ENCODE measurements at regions not wholly inside any gene's neighbourhood (a gene's known extent, or its start where the extent isn't known, plus 50 kb on each side); places are given as distances from the start of the nearest gene placed in this dataset.

- H3K18ac ChIP-seq (ENCODE audit: extremely low read depth, low read length) = no peak overlapping the region
- H2BK5ac ChIP-seq (ENCODE audit: low read depth, low read length) = no peak overlapping the region
- no peaks in the 10 kb centered on the region for H3K79me2 ChIP-seq (ENCODE audit: control insufficient read depth in 1 of 2, insufficient read depth in 2 of 2, low read length in 2 of 2)
- H3K23me2 ChIP-seq (ENCODE audit: low read depth, low read length) = no peaks in the 10 kb centered on the region
- no peaks in the 10 kb centered on the region for H3K27me3 ChIP-seq (replicated peaks in 1 of 4; ENCODE audit: control insufficient read depth in 3 of 4, extremely low read depth in 1 of 4, insufficient read depth in 3 of 4, low read length in 3 of 4)
- ChIA-PET CTCF (ENCODE audit: partially characterized antibody) (interaction anchor here (1.2 kb wide), 1 partner anchor 14 kb away, joined by 3 read pairs; no protein-coding TSS in a partner anchor), POLR2A (ENCODE audit: partially characterized antibody) (no interaction called here)
- H4K20me1 ChIP-seq (replicated peaks in 1 of 2; ENCODE audit: control insufficient read depth in 1 of 2, insufficient read depth in 2 of 2, low read length in 2 of 2) = no peaks in the 10 kb centered on the region
- H3K4me1 ChIP-seq (replicated peaks in 1 of 4; ENCODE audit: control insufficient read depth in 3 of 4, insufficient read depth in 4 of 4, low read length in 3 of 4) = no peaks in the 10 kb centered on the region
- H3K27ac ChIP-seq (ENCODE audit: low read depth, low read length) = no peak overlapping the region
- no peak overlapping the region for H3K4me3 ChIP-seq (ENCODE audit: extremely low read depth in 1 of 4, insufficient read depth in 2 of 4, low read depth in 3 of 4, low read length in 4 of 4)
- H3K4me2 ChIP-seq (ENCODE audit: insufficient read depth in 1 of 2, low read depth in 2 of 2, low read length in 2 of 2) = no peak overlapping the region
- H2BK15ac ChIP-seq (ENCODE audit: low read length) = no peak overlapping the region
- no peaks in the 10 kb centered on the region for H3K79me1 ChIP-seq (ENCODE audit: low read depth, low read length)
- TF ChIP-seq RXRA (IDR thresholded peaks at IDR 0.05; ENCODE audit: insufficient read depth, low read depth, low read length) (no peak), POLR2AphosphoS5 (IDR thresholded peaks at IDR 0.05; ENCODE audit: low read depth, low read length) (no peak), ATF2 (IDR thresholded peaks at IDR 0.05; ENCODE audit: low read length) (no peak), HDAC6 (IDR thresholded peaks at IDR 0.05; ENCODE audit: low read depth, low read length) (no peak), GTF2F1 (IDR thresholded peaks at IDR 0.05; ENCODE audit: borderline replicate concordance, low read depth, low read length) (no peak), NANOG (IDR thresholded peaks at IDR 0.05; ENCODE audit: insufficient read depth, low read depth, low read length, poor library complexity, severe bottlenecking) (no peak), EP300 (IDR thresholded peaks at IDR 0.05; ENCODE audit: borderline replicate concordance in 1 of 2, low read depth in 2 of 2, low read length in 2 of 2) (no peak), TCF12 (IDR thresholded peaks at IDR 0.05; ENCODE audit: low read depth, low read length) (no peak), CHD2 (IDR thresholded peaks at IDR 0.05; ENCODE audit: low read length) (no peak), SIX5 (IDR thresholded peaks at IDR 0.05; ENCODE audit: low read depth, low read length) (no peak), FOSL1 (IDR thresholded peaks at IDR 0.05; ENCODE audit: insufficient read depth, low read depth, low read length) (no peak), TEAD4 (IDR thresholded peaks at IDR 0.05; ENCODE audit: low read depth, low read length) (no peak), SAP30 (IDR thresholded peaks at IDR 0.05; ENCODE audit: insufficient read depth, insufficient replicate concordance, low read length) (no peak)
- H2BK12ac ChIP-seq (ENCODE audit: low read depth, low read length) = no peak overlapping the region
- H2AK5ac ChIP-seq (ENCODE audit: low read depth, low read length) = no peak overlapping the region
- no peak overlapping the region for H4K5ac ChIP-seq (ENCODE audit: insufficient read length, low read depth, low read length)
- 97% methylated on average over 1 of the region's 1 CpG; no CpG with 5 or more reads in 1 of the 2 experiments for WGBS, 2 experiments (ENCODE audit: extremely low coverage in 1 of 2, insufficient coverage in 1 of 2, insufficient read length in 1 of 2, insufficient replicate concordance in 2 of 2, low coverage in 1 of 2, low lambda C conversion rate in 2 of 2, missing lambda C conversion rate in 1 of 2)
- no peak overlapping the region for H4K91ac ChIP-seq (replicated peaks; ENCODE audit: insufficient read length, low read length)
- no peak overlapping the region for H3K56ac ChIP-seq (replicated peaks; ENCODE audit: insufficient read length, low read depth, low read length)
- H2AFZ ChIP-seq (ENCODE audit: low read length) = no peak overlapping the region
- H3K9ac ChIP-seq (replicated peaks in 1 of 4; ENCODE audit: extremely low read depth in 1 of 4, low read depth in 3 of 4, low read length in 3 of 4) = no peak overlapping the region
- no peak overlapping the region for H3K23ac ChIP-seq (ENCODE audit: insufficient read length)
- H4K8ac ChIP-seq (ENCODE audit: extremely low read depth, insufficient read depth, low read length) = no peak overlapping the region
- H2BK20ac ChIP-seq (ENCODE audit: low read length) = no peak overlapping the region
- DNase-seq (ENCODE audit: low read depth in 1 of 2, low spot score in 2 of 2) (no peak), FAIRE-seq (no peak)
- H3K9me3 ChIP-seq (ENCODE audit: insufficient read depth in 2 of 2, low read depth in 1 of 2, low read length in 1 of 2) = no peaks in the 10 kb centered on the region
- no peak overlapping the region for H3K4ac ChIP-seq (replicated peaks; ENCODE audit: insufficient read length, low read depth, low read length)
- H2BK120ac ChIP-seq (replicated peaks; ENCODE audit: low read depth, low read length) = no peak overlapping the region
- no peaks in the 10 kb centered on the region for H3K36me3 ChIP-seq (ENCODE audit: control insufficient read depth in 2 of 4, insufficient read depth in 4 of 4, low read length in 3 of 4)
- no peak overlapping the region for H3K14ac ChIP-seq (ENCODE audit: insufficient read length)
Observed at GRCh38 chr6:98339506-98339905, 494.9 kb upstream of the POU3F2 start.
